GM06990 (cell line): ENCODE measurements at regions not wholly inside any gene's neighbourhood (a gene's known extent, or its start where the extent isn't known, plus 50 kb on each side); places are given as distances from the start of the nearest gene placed in this dataset.

Experiments
- DNase-seq: peaks from one replicate; pipeline ENCODE4 v3.0.0-alpha.2; 2011; ENCODE audit not compliant: insufficient read length; ENCODE audit errors: extremely low read depth
- H3K27me3 ChIP-seq: replicated peaks from 2 replicates; pipeline ENCODE4 v1.6.0; 2011; ENCODE audit warnings: low read length; ENCODE audit not compliant: control insufficient read depth, insufficient read depth
- H3K36me3 ChIP-seq: 2 replicates; pipeline ENCODE4 v1.5.1; 2011; ENCODE audit warnings: low read length; ENCODE audit not compliant: control insufficient read depth, insufficient read depth
- H3K4me3 ChIP-seq: replicated peaks from 2 replicates; pipeline ENCODE4 v1.5.1; 2011; ENCODE audit warnings: low read depth, mild to moderate bottlenecking, control low read depth, low read length
- CTCF ChIP-seq: IDR thresholded peaks from 2 replicates; pipeline ENCODE4 v1.5.1; 2011; ENCODE audit warnings: low read length, control low read depth, mild to moderate bottlenecking, inconsistent platforms; ENCODE audit not compliant: insufficient read depth, poor library complexity, severe bottlenecking

GRCh38 chr7:28276298-28276697, 95.7 kb upstream of the JAZF1 start:
- H3K36me3 ChIP-seq, result no peaks in the 10 kb centered on the region
- no peak overlapping the region for H3K4me3 ChIP-seq
- no peak for TF ChIP-seq CTCF
- peaks cover 1% of the 10 kb centered on the region for H3K27me3 ChIP-seq
- no peak for DNase-seq

GRCh38 chr7:28277364-28277763, 96.8 kb upstream of the JAZF1 start:
- no peak for DNase-seq
- no peak for TF ChIP-seq CTCF
- H3K36me3 ChIP-seq, result no peaks in the 10 kb centered on the region
- no peak overlapping the region for H3K4me3 ChIP-seq
- peaks cover 1% of the 10 kb centered on the region for H3K27me3 ChIP-seq

- Histone ChIP-seq H3K4me3 (no peak overlapping the region), H3K36me3 (no peaks in the 10 kb centered on the region), H3K27me3 (peaks cover 1% of the 10 kb centered on the region)
- TF ChIP-seq CTCF, result no peak
- DNase-seq, result no peak
Observed at GRCh38 chr7:28277958-28278357, 97.4 kb upstream of the JAZF1 start.

- H3K27me3 ChIP-seq, result peaks cover 1% of the 10 kb centered on the region
- no peak overlapping the region for H3K4me3 ChIP-seq
- TF ChIP-seq CTCF, result no peak
- DNase-seq, result no peak
- no peaks in the 10 kb centered on the region for H3K36me3 ChIP-seq
Observed at GRCh38 chr7:28280516-28280915, 99.9 kb upstream of the JAZF1 start.

GRCh38 chr7:28290496-28290895, 109.9 kb upstream of the JAZF1 start:
- TF ChIP-seq CTCF, result no peak
- Histone ChIP-seq H3K36me3 (no peaks in the 10 kb centered on the region), H3K4me3 (no peak overlapping the region), H3K27me3 (no peaks in the 10 kb centered on the region)
- no peak for DNase-seq

- Histone ChIP-seq H3K36me3 (no peaks in the 10 kb centered on the region), H3K27me3 (no peaks in the 10 kb centered on the region), H3K4me3 (no peak overlapping the region)
- no peak for TF ChIP-seq CTCF
- no peak for DNase-seq
Observed at GRCh38 chr7:28291559-28291958, 111.0 kb upstream of the JAZF1 start.
